H1 (cell line): ENCODE measurements at regions not wholly inside any gene's neighbourhood (a gene's known extent, or its start where the extent isn't known, plus 50 kb on each side); places are given as distances from the start of the nearest gene placed in this dataset.
"Not testable (repeated sequence)": the region's sequence is repeated elsewhere in the genome, so short reads cannot be mapped to it uniquely, and the experiment has no call there.

Experiments
- CTCF ChIA-PET: fragments of 300-600 bp; sonication (Branson Sonifier 250); formaldehyde crosslinking; loops from one replicate; lab custom pipeline; 2021; ENCODE audit not compliant: partially characterized antibody; lab: Charles Lee
- POLR2A ChIA-PET: fragments of 300-600 bp; sonication (Branson Sonifier 250); formaldehyde crosslinking; loops from one replicate; lab custom pipeline; 2021; ENCODE audit warnings: inconsistent platforms; ENCODE audit not compliant: partially characterized antibody; lab: Charles Lee
- DNase-seq, 2 experiments: peaks; one replicate each; pipeline versions ENCODE4 v3.0.0 to v3.0.0-alpha.2; 2010 to 2022; ENCODE audit warnings: low spot score in 2 of 2, low read depth in 1 of 2, mixed read lengths in 1 of 2
- FAIRE-seq: peaks from 2 replicates; lab custom pipeline; 2011; peaks lifted over from hg19 to GRCh38; lab: Jason Lieb, UNC
- H2AFZ ChIP-seq: 2 replicates; pipeline ENCODE4 v1.8.1; 2012; ENCODE audit warnings: low read length, inconsistent platforms
- H2AK5ac ChIP-seq: 2 replicates; pipeline ENCODE4 v1.6.1; 2013; ENCODE audit warnings: low read depth, low read length
- H2BK120ac ChIP-seq: replicated peaks from 2 replicates; pipeline ENCODE3; 2013; ENCODE audit warnings: low read depth, low read length, inconsistent platforms
- H2BK12ac ChIP-seq: 2 replicates; pipeline ENCODE4 v1.6.1; 2013; ENCODE audit warnings: low read depth, low read length
- H2BK15ac ChIP-seq: 2 replicates; pipeline ENCODE4 v1.6.1; 2013; ENCODE audit warnings: low read length
- H2BK20ac ChIP-seq: 2 replicates; pipeline ENCODE4 v1.6.1; 2013; ENCODE audit warnings: low read length
- H2BK5ac ChIP-seq: 2 replicates; pipeline ENCODE4 v1.6.1; 2013; ENCODE audit warnings: low read depth, low read length
- H3K14ac ChIP-seq: 2 replicates; pipeline ENCODE4 v1.6.1; 2013; ENCODE audit warnings: inconsistent platforms; ENCODE audit not compliant: insufficient read length
- H3K18ac ChIP-seq: 2 replicates; pipeline ENCODE4 v1.6.1; 2013; ENCODE audit warnings: low read length; ENCODE audit errors: extremely low read depth
- H3K23ac ChIP-seq: 2 replicates; pipeline ENCODE4 v1.6.1; 2013; ENCODE audit warnings: inconsistent platforms; ENCODE audit not compliant: insufficient read length
- H3K23me2 ChIP-seq: 2 replicates; pipeline ENCODE4 v1.6.1; 2013; ENCODE audit warnings: low read depth, low read length
- H3K27ac ChIP-seq: 2 replicates; pipeline ENCODE4 v1.6.1; 2011; ENCODE audit warnings: low read depth, low read length, inconsistent platforms
- H3K27me3 ChIP-seq, 4 experiments: replicated peaks in 1 of 4; 1 replicate in 1 of 4; 2 replicates in 3 of 4; pipeline versions ENCODE4 v1.6.1 to v1.8.1; 2011 to 2013; ENCODE audit warnings: low read length in 3 of 4, mild to moderate bottlenecking in 3 of 4, inconsistent platforms in 2 of 4, mixed read lengths in 2 of 4, moderate library complexity in 1 of 4; ENCODE audit not compliant: control insufficient read depth in 3 of 4, insufficient read depth in 3 of 4; ENCODE audit errors: extremely low read depth in 1 of 4
- H3K36me3 ChIP-seq, 4 experiments: 2 replicates each; pipeline versions ENCODE4 v1.6.1 to v1.8.1; 2011 to 2013; ENCODE audit warnings: mild to moderate bottlenecking in 4 of 4, low read length in 3 of 4, moderate library complexity in 2 of 4, control low read depth in 1 of 4, inconsistent platforms in 1 of 4; ENCODE audit not compliant: insufficient read depth in 4 of 4, control insufficient read depth in 2 of 4
- H3K4ac ChIP-seq: replicated peaks from 2 replicates; pipeline ENCODE3; 2013; ENCODE audit warnings: low read length, low read depth, mixed read lengths, inconsistent platforms; ENCODE audit not compliant: insufficient read length
- H3K4me1 ChIP-seq, 4 experiments: replicated peaks in 1 of 4; 1 replicate in 1 of 4; 2 replicates in 3 of 4; pipeline versions ENCODE4 v1.6.1 to v1.8.1; 2011 to 2013; ENCODE audit warnings: low read length in 3 of 4, inconsistent platforms in 2 of 4, mixed read lengths in 1 of 4; ENCODE audit not compliant: insufficient read depth in 4 of 4, control insufficient read depth in 3 of 4
- H3K4me2 ChIP-seq, 2 experiments: 2 replicates each; pipeline versions ENCODE4 v1.6.1 to v1.8.1; 2011 to 2013; ENCODE audit warnings: low read depth in 2 of 2, low read length in 2 of 2, control low read depth in 1 of 2, inconsistent platforms in 1 of 2, mild to moderate bottlenecking in 1 of 2; ENCODE audit not compliant: insufficient read depth in 1 of 2
- H3K4me3 ChIP-seq, 4 experiments: fragments of 200-600, 300-600 bp in 1 of 4; sonication (generic), shearing (Covaris generic), sonication (Bioruptor Twin) in 1 of 4; 2 replicates each; pipeline versions ENCODE4 v1.5.1 to v1.8.1; 2011 to 2016; ENCODE audit warnings: low read length in 4 of 4, low read depth in 3 of 4, control low read depth in 2 of 4, inconsistent platforms in 2 of 4, mild to moderate bottlenecking in 2 of 4, mixed read lengths in 1 of 4, moderate library complexity in 1 of 4; ENCODE audit not compliant: insufficient read depth in 2 of 4; ENCODE audit errors: extremely low read depth in 1 of 4
- H3K56ac ChIP-seq: replicated peaks from 2 replicates; pipeline ENCODE3; 2013; ENCODE audit warnings: low read depth, mild to moderate bottlenecking, mixed read lengths, low read length, inconsistent platforms; ENCODE audit not compliant: insufficient read length
- H3K79me1 ChIP-seq: 2 replicates; pipeline ENCODE4 v1.6.1; 2013; ENCODE audit warnings: low read depth, low read length, control low read depth
- H3K79me2 ChIP-seq, 2 experiments: 2 replicates each; pipeline versions ENCODE4 v1.6.1 to v1.8.1; 2012 to 2013; ENCODE audit warnings: low read length in 2 of 2, mild to moderate bottlenecking in 2 of 2, inconsistent platforms in 1 of 2; ENCODE audit not compliant: insufficient read depth in 2 of 2, control insufficient read depth in 1 of 2
- H3K9ac ChIP-seq, 4 experiments: replicated peaks in 1 of 4; 1 replicate in 1 of 4; 2 replicates in 3 of 4; pipeline versions ENCODE4 v1.6.1 to v1.8.1; 2011 to 2013; ENCODE audit warnings: low read depth in 3 of 4, low read length in 3 of 4, control low read depth in 2 of 4, mild to moderate bottlenecking in 2 of 4, moderate library complexity in 2 of 4, inconsistent platforms in 1 of 4; ENCODE audit errors: extremely low read depth in 1 of 4
- H3K9me3 ChIP-seq, 2 experiments: 2 replicates each; pipeline versions ENCODE4 v1.6.1 to v1.8.1; 2012 to 2013; ENCODE audit warnings: mild to moderate bottlenecking in 2 of 2, moderate library complexity in 2 of 2, control low read depth in 1 of 2, inconsistent platforms in 1 of 2, low read depth in 1 of 2, low read length in 1 of 2, mixed read lengths in 1 of 2; ENCODE audit not compliant: insufficient read depth in 2 of 2
- H4K20me1 ChIP-seq, 2 experiments: replicated peaks in 1 of 2; 2 replicates each; pipeline versions ENCODE3 to v1.8.1; 2011 to 2013; ENCODE audit warnings: inconsistent platforms in 2 of 2, low read length in 2 of 2, mild to moderate bottlenecking in 1 of 2; ENCODE audit not compliant: insufficient read depth in 2 of 2, control insufficient read depth in 1 of 2
- H4K5ac ChIP-seq: 2 replicates; pipeline ENCODE4 v1.6.1; 2013; ENCODE audit warnings: low read length, low read depth, mixed read lengths, inconsistent platforms; ENCODE audit not compliant: insufficient read length
- H4K8ac ChIP-seq: 2 replicates; pipeline ENCODE4 v1.8.0; 2013; ENCODE audit warnings: mild to moderate bottlenecking, moderate library complexity, low read length, inconsistent platforms; ENCODE audit not compliant: insufficient read depth; ENCODE audit errors: extremely low read depth
- H4K91ac ChIP-seq: replicated peaks from 2 replicates; pipeline ENCODE3; 2013; ENCODE audit warnings: low read length, mixed read lengths, inconsistent platforms; ENCODE audit not compliant: insufficient read length
- CEBPB ChIP-seq: IDR thresholded peaks from 2 replicates; pipeline ENCODE4 v1.6.1; 2012; ENCODE audit warnings: low read depth, low read length
- CHD2 ChIP-seq: IDR thresholded peaks from 2 replicates; pipeline ENCODE4 v1.6.1; 2012; ENCODE audit warnings: low read length, improper control_type of control experiment
- CTCF ChIP-seq, 3 experiments: IDR thresholded peaks; 1 replicate in 2 of 3; 2 replicates in 1 of 3; pipeline versions ENCODE4 v1.5.1 to v1.6.1; 2011; ENCODE audit warnings: low read length in 3 of 3, mild to moderate bottlenecking in 3 of 3, inconsistent platforms in 2 of 3, low read depth in 1 of 3, moderate library complexity in 1 of 3; ENCODE audit not compliant: insufficient read depth in 1 of 3; ENCODE audit errors: control extremely low read depth in 1 of 3
- MAFK ChIP-seq: IDR thresholded peaks from 2 replicates; pipeline ENCODE4 v1.6.1; 2012; ENCODE audit warnings: low read depth, mild to moderate bottlenecking, improper control_type of control experiment, low read length
- RNF2 ChIP-seq: fragments of 200-900, 300-1000 bp; sonication (generic); IDR thresholded peaks from 2 replicates; pipeline ENCODE4 v1.7.1; 2016; ENCODE audit warnings: borderline replicate concordance, low read depth, mild to moderate bottlenecking, antibody characterized with exemption, low read length; ENCODE audit not compliant: poor library complexity, severe bottlenecking; ENCODE audit errors: missing control alignments
- TBP ChIP-seq: IDR thresholded peaks from 2 replicates; pipeline ENCODE4 v1.6.1; 2011; ENCODE audit warnings: low read depth, low read length, improper control_type of control experiment
- WGBS, 2 experiments: shearing (Covaris generic) in 1 of 2; methylation state at CpG; one replicate each; pipeline versions ENCODE4 v1.1.6 to v1.1.7; 2013 to 2015; ENCODE audit warnings: low lambda C conversion rate in 2 of 2, mixed read lengths in 2 of 2, inconsistent platforms in 1 of 2, low coverage in 1 of 2, missing lambda C conversion rate in 1 of 2; ENCODE audit not compliant: insufficient replicate concordance in 2 of 2, insufficient coverage in 1 of 2, insufficient read length in 1 of 2; ENCODE audit errors: extremely low coverage in 1 of 2, missing lambda C conversion rate in 1 of 2; 5-methylcytosine and 5-hydroxymethylcytosine counted together

DNA sequence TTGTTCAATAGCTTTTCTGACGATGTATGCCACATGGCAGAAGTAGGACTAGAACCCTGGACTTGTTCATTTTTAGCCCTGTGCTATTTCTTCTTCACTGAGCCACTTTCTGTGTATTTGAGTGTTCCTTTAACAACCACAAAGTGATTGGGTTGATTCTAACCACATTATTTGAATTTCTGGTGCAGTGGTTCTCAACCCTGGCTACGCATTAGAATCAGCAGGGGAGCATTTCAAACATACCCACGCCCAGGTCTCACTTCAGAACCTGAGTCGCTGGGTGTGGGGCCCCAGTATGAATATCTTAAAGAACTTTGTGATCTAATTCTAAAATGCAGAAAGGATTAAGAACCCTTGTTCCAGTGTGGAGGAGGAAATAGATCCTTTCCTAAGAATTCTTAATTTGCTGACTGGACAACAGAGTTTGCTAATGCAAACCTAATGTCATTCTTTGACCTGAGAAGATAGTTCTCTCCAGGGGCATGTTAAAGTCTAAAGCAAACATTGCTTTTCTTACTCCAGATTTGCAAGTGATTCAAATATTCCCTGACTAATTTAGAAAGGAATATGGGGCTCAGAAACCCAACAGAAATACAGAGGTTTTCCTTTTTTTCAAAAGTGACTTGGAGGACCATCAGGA lies 75.4 kb upstream of the GDNF start (continued):
- no peak for TF ChIP-seq CTCF (IDR thresholded peaks at IDR 0.05; ENCODE audit: control extremely low read depth in 1 of 3, insufficient read depth in 1 of 3, low read depth in 1 of 3, low read length in 3 of 3)
- no peak for TF ChIP-seq RNF2
- no peak for TF ChIP-seq TBP
- TF ChIP-seq MAFK, result no peak
- no peak for TF ChIP-seq CHD2
- no peak for TF ChIP-seq CEBPB

GRCh38 chr5:37909610-37910266 lies 69.9 kb upstream of the GDNF start:
- H3K4me2 ChIP-seq, H3K36me3 ChIP-seq, H4K8ac ChIP-seq, H3K79me2 ChIP-seq, DNase-seq, H3K23me2 ChIP-seq, H2BK120ac ChIP-seq, H2BK15ac ChIP-seq, H3K4me1 ChIP-seq, H2AFZ ChIP-seq, H2BK5ac ChIP-seq, H4K5ac ChIP-seq, H2AK5ac ChIP-seq, H3K18ac ChIP-seq, H3K56ac ChIP-seq, H4K20me1 ChIP-seq, FAIRE-seq, H3K79me1 ChIP-seq, H4K91ac ChIP-seq, H3K27me3 ChIP-seq, H3K4ac ChIP-seq, H3K23ac ChIP-seq, H3K27ac ChIP-seq, H3K9ac ChIP-seq, H2BK12ac ChIP-seq, H3K9me3 ChIP-seq, H3K14ac ChIP-seq, H3K4me3 ChIP-seq, H2BK20ac ChIP-seq, POLR2A ChIA-PET: not testable (repeated sequence)
- 83% methylated on average over 4 of the region's 5 CpGs; no CpG with 5 or more reads in 1 of the 2 experiments for WGBS, 2 experiments
- CTCF ChIA-PET, result interaction anchor here (0.6 to 0.9 kb wide), 2 partner anchors 10 to 120 kb away, joined by 3 read pairs; no protein-coding TSS in a partner anchor
